ENCODE measurements at regions not wholly inside any gene's neighbourhood (a gene's known extent, or its start where the extent isn't known, plus 50 kb on each side); places are given as distances from the start of the nearest gene placed in this dataset.

GRCh38 chrX:137362583-137362982 lies 203.3 kb upstream of the ZIC3 start:
- TF ChIP-seq PAX5 (IDR thresholded peaks at IDR 0.05; ENCODE audit: insufficient read depth, low read length, severe bottlenecking) (no peak), POLR2A (IDR thresholded peaks at IDR 0.05; ENCODE audit: low read depth, low read length) (no peak), POLR2AphosphoS5 (IDR thresholded peaks at IDR 0.05; ENCODE audit: low read depth, low read length) (no peak), TAF1 (IDR thresholded peaks at IDR 0.05; ENCODE audit: low read depth, low read length) (no peak), POU2F2 (IDR thresholded peaks at IDR 0.05; ENCODE audit: low read depth, low read length) (no peak)

Data from GM12891 (cell line).